ENCODE measurements at regions not wholly inside any gene's neighbourhood (a gene's known extent, or its start where the extent isn't known, plus 50 kb on each side); places are given as distances from the start of the nearest gene placed in this dataset.

GRCh38 chr3:62938583-62938982 lies 63.4 kb upstream of the CADPS start:
- Histone ChIP-seq H3K36me3 (ENCODE audit: control insufficient read depth, insufficient read depth, low read length) (no peaks in the 10 kb centered on the region), H3K4me3 (ENCODE audit: low read depth in 2 of 2, low read length in 2 of 2) (no peak overlapping the region), H3K27me3 (ENCODE audit: control insufficient read depth, insufficient read depth, low read length) (no peaks in the 10 kb centered on the region), H3K9me3 (ENCODE audit: control insufficient read depth, insufficient read depth, low read depth, low read length) (no peaks in the 10 kb centered on the region), H3K27ac (ENCODE audit: low read length) (no peak overlapping the region), H3K4me1 (ENCODE audit: control insufficient read depth, insufficient read depth, low read length) (no peaks in the 10 kb centered on the region)
- intact Hi-C loops (cut with micrococcal nuclease; ENCODE audit: unreplicated experiment) (no loop called here), in situ Hi-C loops (cut with HindIII; ENCODE audit: low pct_unique_long_range_greater_than_20kb, low sequenced_read_pairs) (no loop called here)
- TF ChIP-seq POLR2AphosphoS5 (IDR thresholded peaks at IDR 0.05; ENCODE audit: low read depth, low read length) (no peak), TCF7L2 (IDR thresholded peaks at IDR 0.05; ENCODE audit: low read depth, low read length) (no peak), CTCF (IDR thresholded peaks at IDR 0.05) (no peak), SIN3A (IDR thresholded peaks at IDR 0.05; ENCODE audit: borderline replicate concordance, insufficient read depth, low read depth, low read length) (no peak)
- TF ChIP-seq, protein P1, sequence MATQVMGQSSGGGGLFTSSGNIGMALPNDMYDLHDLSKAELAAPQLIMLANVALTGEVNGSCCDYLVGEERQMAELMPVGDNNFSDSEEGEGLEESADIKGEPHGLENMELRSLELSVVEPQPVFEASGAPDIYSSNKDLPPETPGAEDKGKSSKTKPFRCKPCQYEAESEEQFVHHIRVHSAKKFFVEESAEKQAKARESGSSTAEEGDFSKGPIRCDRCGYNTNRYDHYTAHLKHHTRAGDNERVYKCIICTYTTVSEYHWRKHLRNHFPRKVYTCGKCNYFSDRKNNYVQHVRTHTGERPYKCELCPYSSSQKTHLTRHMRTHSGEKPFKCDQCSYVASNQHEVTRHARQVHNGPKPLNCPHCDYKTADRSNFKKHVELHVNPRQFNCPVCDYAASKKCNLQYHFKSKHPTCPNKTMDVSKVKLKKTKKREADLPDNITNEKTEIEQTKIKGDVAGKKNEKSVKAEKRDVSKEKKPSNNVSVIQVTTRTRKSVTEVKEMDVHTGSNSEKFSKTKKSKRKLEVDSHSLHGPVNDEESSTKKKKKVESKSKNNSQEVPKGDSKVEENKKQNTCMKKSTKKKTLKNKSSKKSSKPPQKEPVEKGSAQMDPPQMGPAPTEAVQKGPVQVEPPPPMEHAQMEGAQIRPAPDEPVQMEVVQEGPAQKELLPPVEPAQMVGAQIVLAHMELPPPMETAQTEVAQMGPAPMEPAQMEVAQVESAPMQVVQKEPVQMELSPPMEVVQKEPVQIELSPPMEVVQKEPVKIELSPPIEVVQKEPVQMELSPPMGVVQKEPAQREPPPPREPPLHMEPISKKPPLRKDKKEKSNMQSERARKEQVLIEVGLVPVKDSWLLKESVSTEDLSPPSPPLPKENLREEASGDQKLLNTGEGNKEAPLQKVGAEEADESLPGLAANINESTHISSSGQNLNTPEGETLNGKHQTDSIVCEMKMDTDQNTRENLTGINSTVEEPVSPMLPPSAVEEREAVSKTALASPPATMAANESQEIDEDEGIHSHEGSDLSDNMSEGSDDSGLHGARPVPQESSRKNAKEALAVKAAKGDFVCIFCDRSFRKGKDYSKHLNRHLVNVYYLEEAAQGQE (IDR thresholded peaks at IDR 0.05; ENCODE audit: insufficient read depth in 1 of 2, low read depth in 2 of 2, low read length in 1 of 2) = no peak
- CTCF ChIA-PET = no interaction called here
- no peak for ATAC-seq
- no TSS peak for BruUV-seq (replicated peaks)
- POLR2A ChIA-PET = no interaction called here
- DNase-seq (ENCODE audit: low read depth, low spot score) = no peak

GRCh38 chr3:62939707-62940106 lies 64.5 kb upstream of the CADPS start:
- no peaks in the 10 kb centered on the region for H3K4me1 ChIP-seq (ENCODE audit: control insufficient read depth, insufficient read depth, low read length)
- POLR2A ChIA-PET = no interaction called here
- in situ Hi-C loops (cut with HindIII; ENCODE audit: low pct_unique_long_range_greater_than_20kb, low sequenced_read_pairs) (no loop called here), intact Hi-C loops (cut with micrococcal nuclease; ENCODE audit: unreplicated experiment) (no loop called here)
- CTCF ChIA-PET = no interaction called here
- no peaks in the 10 kb centered on the region for H3K27me3 ChIP-seq (ENCODE audit: control insufficient read depth, insufficient read depth, low read length)
- no peaks in the 10 kb centered on the region for H3K36me3 ChIP-seq (ENCODE audit: control insufficient read depth, insufficient read depth, low read length)
- no TSS peak for BruUV-seq (replicated peaks)
- ATAC-seq (no peak), DNase-seq (ENCODE audit: low read depth, low spot score) (no peak)
- H3K27ac ChIP-seq (ENCODE audit: low read length) = no peak overlapping the region
- H3K4me3 ChIP-seq (ENCODE audit: low read depth in 2 of 2, low read length in 2 of 2) = no peak overlapping the region
- no peaks in the 10 kb centered on the region for H3K9me3 ChIP-seq (ENCODE audit: control insufficient read depth, insufficient read depth, low read depth, low read length)
- no peak for TF ChIP-seq SIN3A (IDR thresholded peaks at IDR 0.05; ENCODE audit: borderline replicate concordance, insufficient read depth, low read depth, low read length)
- TF ChIP-seq, protein P1 (IDR thresholded peaks at IDR 0.05; ENCODE audit: insufficient read depth in 1 of 2, low read depth in 2 of 2, low read length in 1 of 2) = no peak
- no peak for TF ChIP-seq CTCF (IDR thresholded peaks at IDR 0.05)
- no peak for TF ChIP-seq TCF7L2 (IDR thresholded peaks at IDR 0.05; ENCODE audit: low read depth, low read length)
- TF ChIP-seq POLR2AphosphoS5 (IDR thresholded peaks at IDR 0.05; ENCODE audit: low read depth, low read length) = no peak

Data from Panc1 (cell line).